Uterus (tissue), 2 donors: ENCODE measurements at regions not wholly inside any gene's neighbourhood (a gene's known extent, or its start where the extent isn't known, plus 50 kb on each side); places are given as distances from the start of the nearest gene placed in this dataset.

ENCODE experiments used
- CTCF ChIP-seq, 4 experiments: fragments of 200-600 bp in 2 of 4; fragments of 450-650 bp in 2 of 4; sonication (generic) in 2 of 4; IDR thresholded peaks; one replicate each; pipeline ENCODE4 v1.5.1; 2016 to 2019; ENCODE audit warnings: antibody characterized with exemption in 4 of 4, mild to moderate bottlenecking in 2 of 4, moderate library complexity in 1 of 4
- POLR2A ChIP-seq, 2 donors: fragments of 450-650 bp; IDR thresholded peaks; one replicate each; pipeline ENCODE4 v1.6.1; 2016; ENCODE audit warnings: antibody characterized with exemption in 2 of 2, mild to moderate bottlenecking in 1 of 2, moderate library complexity in 1 of 2

GRCh38 chr21:35154788-35155187 lies 105.7 kb upstream of the RUNX1 start:
- TF ChIP-seq CTCF (IDR thresholded peaks at IDR 0.05) (no peak), POLR2A (IDR thresholded peaks at IDR 0.05) (no peak)
